SK-N-SH treated with all-trans-retinoic acid at 6 μM for 48 hours (cell line): ENCODE measurements at regions not wholly inside any gene's neighbourhood (a gene's known extent, or its start where the extent isn't known, plus 50 kb on each side); places are given as distances from the start of the nearest gene placed in this dataset.

Experiments used
- ARNTL ChIP-seq: fragments of 450-650 bp; formaldehyde crosslinking; IDR thresholded peaks from 2 replicates; pipeline ENCODE4 v1.5.0; 2020; ENCODE audit warnings: low read depth, mild to moderate bottlenecking, moderate library complexity, borderline replicate concordance
- PATZ1 ChIP-seq: fragments of 250-450 bp; sonication (Bioruptor Pico); IDR thresholded peaks from 2 replicates; pipeline ENCODE4 v1.8.0; 2020; ENCODE audit warnings: mild to moderate bottlenecking, moderate library complexity, borderline replicate concordance

GRCh38 chr11:130598433-130598832 is 150.0 kb downstream of the ADAMTS15 start:
- TF ChIP-seq PATZ1 (CRISPR knock-in tag) = no peak
- TF ChIP-seq ARNTL (CRISPR knock-in tag) = no peak
